Gastrocnemius medialis (tissue), 4 donors: ENCODE measurements at regions not wholly inside any gene's neighbourhood (a gene's known extent, or its start where the extent isn't known, plus 50 kb on each side); places are given as distances from the start of the nearest gene placed in this dataset.

Experiments used
- ATAC-seq, 2 donors: fragments of 150-250 bp; one replicate each; pipeline ENCODE4 v1.9.1; 2016
- DNase-seq, 2 donors: peaks; one replicate each; pipeline ENCODE4 v3.0.0-alpha.2; 2019
- H3K27ac ChIP-seq, 4 donors: fragments of 200-600 bp; sonication (generic); 1 replicate in 1 of 4; 2 replicates in 3 of 4; pipeline ENCODE4 v1.5.1; 2016 to 2018; ENCODE audit warnings: mild to moderate bottlenecking in 2 of 4, moderate library complexity in 1 of 4
- H3K27me3 ChIP-seq, 3 donors: fragments of 200-600 bp; sonication (generic) in 2 of 3; 1 replicate in 1 of 3; 2 replicates in 2 of 3; pipeline versions ENCODE4 v1.5.1 to v1.6.0; 2016 to 2019; ENCODE audit warnings: mild to moderate bottlenecking in 1 of 3, moderate library complexity in 1 of 3
- H3K36me3 ChIP-seq, 2 donors: fragments of 200-600 bp; sonication (generic) in 1 of 2; one replicate each; pipeline ENCODE4 v1.5.1; 2017 to 2018
- H3K4me1 ChIP-seq, 2 donors: fragments of 200-600 bp; sonication (generic) in 1 of 2; one replicate each; pipeline ENCODE4 v1.5.1; 2016 to 2017; ENCODE audit warnings: mild to moderate bottlenecking in 2 of 2
- H3K4me3 ChIP-seq, 4 donors: fragments of 200-600 bp; sonication (generic) in 3 of 4; 1 replicate in 1 of 4; 2 replicates in 3 of 4; pipeline ENCODE4 v1.5.1; 2016 to 2019; ENCODE audit warnings: mild to moderate bottlenecking in 2 of 4
- H3K9me3 ChIP-seq, 3 donors: fragments of 200-600 bp; sonication (generic) in 2 of 3; 1 replicate in 1 of 3; 2 replicates in 2 of 3; pipeline ENCODE4 v1.5.1; 2016 to 2019
- POLR2A ChIP-seq, 2 donors: fragments of 450-650 bp; IDR thresholded peaks; one replicate each; pipeline ENCODE4 v1.6.1; 2017; ENCODE audit warnings: antibody characterized with exemption in 2 of 2, mild to moderate bottlenecking in 2 of 2, moderate library complexity in 2 of 2
- in situ Hi-C, 4 donors: fragments of 200-750 bp; cut with MboI; loops; one replicate each; pipeline versions ENCODE4 v1.15.0 to v1.8.0; 2017; ENCODE audit warnings: low sequenced_read_pairs in 4 of 4
- intact Hi-C: fragments of 100-400 bp; cut with DNase I; formaldehyde crosslinking; loops from one replicate; pipeline ENCODE4 v1.15.1; 2023; ENCODE audit warnings: low total_unique reads
- TF ChIP-seq, protein P1 (sequence below), 5 experiments: fragments of 450-650 bp in 3 of 5; fragments of 200-600 bp in 2 of 5; sonication (generic) in 2 of 5; IDR thresholded peaks in 4 of 5; conservative IDR thresholded peaks in 1 of 5; 1 replicate in 4 of 5; 2 replicates in 1 of 5; pipeline ENCODE4 v1.5.1; 2016 to 2019; ENCODE audit warnings: antibody characterized with exemption in 5 of 5, mild to moderate bottlenecking in 3 of 5, moderate library complexity in 3 of 5

GRCh38 chrX:36501169-36501702 lies 506.9 kb upstream of the FAM47C start:
- Histone ChIP-seq H3K27me3 (no peaks in the 10 kb centered on the region), H3K9me3 (peaks cover 0 to 3% (median 0%) of the 10 kb centered on the region in 3 donors), H3K4me3 (no peak overlapping the region), H3K27ac (no peak overlapping the region), H3K36me3 (no peaks in the 10 kb centered on the region), H3K4me1 (no peaks in the 10 kb centered on the region)
- intact Hi-C loops (no loop called here), in situ Hi-C loops (no loop called here)
- DNase-seq, result no peak
- TF ChIP-seq, protein P1, sequence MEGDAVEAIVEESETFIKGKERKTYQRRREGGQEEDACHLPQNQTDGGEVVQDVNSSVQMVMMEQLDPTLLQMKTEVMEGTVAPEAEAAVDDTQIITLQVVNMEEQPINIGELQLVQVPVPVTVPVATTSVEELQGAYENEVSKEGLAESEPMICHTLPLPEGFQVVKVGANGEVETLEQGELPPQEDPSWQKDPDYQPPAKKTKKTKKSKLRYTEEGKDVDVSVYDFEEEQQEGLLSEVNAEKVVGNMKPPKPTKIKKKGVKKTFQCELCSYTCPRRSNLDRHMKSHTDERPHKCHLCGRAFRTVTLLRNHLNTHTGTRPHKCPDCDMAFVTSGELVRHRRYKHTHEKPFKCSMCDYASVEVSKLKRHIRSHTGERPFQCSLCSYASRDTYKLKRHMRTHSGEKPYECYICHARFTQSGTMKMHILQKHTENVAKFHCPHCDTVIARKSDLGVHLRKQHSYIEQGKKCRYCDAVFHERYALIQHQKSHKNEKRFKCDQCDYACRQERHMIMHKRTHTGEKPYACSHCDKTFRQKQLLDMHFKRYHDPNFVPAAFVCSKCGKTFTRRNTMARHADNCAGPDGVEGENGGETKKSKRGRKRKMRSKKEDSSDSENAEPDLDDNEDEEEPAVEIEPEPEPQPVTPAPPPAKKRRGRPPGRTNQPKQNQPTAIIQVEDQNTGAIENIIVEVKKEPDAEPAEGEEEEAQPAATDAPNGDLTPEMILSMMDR (IDR thresholded peaks at IDR 0.05 in 4 of 5, conservative IDR thresholded peaks at IDR 0.05 in 1 of 5), result no peak
- no peak for TF ChIP-seq POLR2A (IDR thresholded peaks at IDR 0.05)
- ATAC-seq, result no peak

GRCh38 chrX:36504625-36505024 lies 503.5 kb upstream of the FAM47C start:
- DNase-seq, result no peak
- TF ChIP-seq, protein P1 (IDR thresholded peaks at IDR 0.05 in 4 of 5, conservative IDR thresholded peaks at IDR 0.05 in 1 of 5), result no peak
- TF ChIP-seq POLR2A (IDR thresholded peaks at IDR 0.05), result no peak
- Histone ChIP-seq H3K9me3 (peaks cover 0 to 6% (median 0%) of the 10 kb centered on the region in 3 donors), H3K27ac (no peak overlapping the region), H3K4me1 (no peaks in the 10 kb centered on the region), H3K36me3 (no peaks in the 10 kb centered on the region), H3K27me3 (no peaks in the 10 kb centered on the region), H3K4me3 (no peak overlapping the region)
- ATAC-seq, result no peak
- in situ Hi-C loops (no loop called here), intact Hi-C loops (no loop called here)

GRCh38 chrX:36508042-36508441 lies 500.1 kb upstream of the FAM47C start:
- intact Hi-C loops (no loop called here), in situ Hi-C loops (no loop called here)
- H3K27ac ChIP-seq, result no peak overlapping the region
- ATAC-seq (no peak), DNase-seq (no peak)
- TF ChIP-seq, protein P1 (IDR thresholded peaks at IDR 0.05 in 4 of 5, conservative IDR thresholded peaks at IDR 0.05 in 1 of 5), result no peak
- TF ChIP-seq POLR2A (IDR thresholded peaks at IDR 0.05), result no peak
- no peak overlapping the region for H3K4me3 ChIP-seq
- H3K9me3 ChIP-seq, result peaks cover 0 to 6% (median 0%) of the 10 kb centered on the region in 3 donors
- no peaks in the 10 kb centered on the region for H3K36me3 ChIP-seq
- no peaks in the 10 kb centered on the region for H3K27me3 ChIP-seq
- no peaks in the 10 kb centered on the region for H3K4me1 ChIP-seq

DNA sequence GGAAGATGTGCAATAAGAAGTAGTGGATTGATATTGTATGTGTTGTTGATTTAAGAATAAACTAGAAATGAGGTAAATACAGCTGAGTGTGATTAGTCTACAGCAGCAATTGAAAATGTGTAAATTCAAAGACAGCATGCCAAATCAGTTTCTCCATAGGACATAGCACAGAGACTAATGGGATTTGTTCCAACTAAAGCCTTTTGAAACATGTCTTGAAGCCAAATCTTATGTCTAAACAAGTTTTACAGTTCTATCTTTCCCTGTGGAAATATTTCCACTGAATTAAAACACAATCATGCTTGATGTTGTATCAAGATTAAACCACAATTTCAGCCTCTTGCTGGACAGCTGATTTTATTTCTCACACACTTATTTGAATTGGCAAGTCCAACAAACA lies 497.4 kb upstream of the FAM47C start:
- no peak for TF ChIP-seq POLR2A (IDR thresholded peaks at IDR 0.05)
- TF ChIP-seq, protein P1 (IDR thresholded peaks at IDR 0.05 in 4 of 5, conservative IDR thresholded peaks at IDR 0.05 in 1 of 5), result no peak
- intact Hi-C loops, result no loop called here
- in situ Hi-C loops, result no loop called here
- no peak overlapping the region for H3K4me3 ChIP-seq
- no peaks in the 10 kb centered on the region for H3K27me3 ChIP-seq
- no peaks in the 10 kb centered on the region for H3K4me1 ChIP-seq
- H3K36me3 ChIP-seq, result no peaks in the 10 kb centered on the region
- no peak overlapping the region for H3K27ac ChIP-seq
- no peak for ATAC-seq
- no peak for DNase-seq
- peaks cover 0 to 10% (median 0%) of the 10 kb centered on the region in 3 donors for H3K9me3 ChIP-seq

DNA sequence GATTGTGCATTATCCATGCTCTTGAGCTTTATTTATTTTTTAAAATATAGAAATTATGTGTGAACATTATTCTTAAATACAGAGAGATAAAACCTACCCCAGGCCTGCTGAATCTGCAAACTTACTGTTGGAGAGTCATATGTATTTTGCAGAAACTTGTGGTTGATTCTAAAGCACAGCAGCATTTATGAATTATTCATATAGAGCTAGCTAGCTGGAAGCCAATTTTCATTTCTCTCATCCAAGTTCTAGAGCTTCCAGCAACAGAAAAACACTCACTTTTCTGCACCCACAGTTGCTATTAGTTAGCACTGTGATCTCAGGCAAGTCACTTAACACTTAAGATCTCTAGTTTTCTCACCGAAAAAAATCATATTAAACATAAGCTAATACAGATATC lies 479.5 kb upstream of the FAM47C start:
- intact Hi-C loops, result no loop called here
- H3K4me1 ChIP-seq, result no peaks in the 10 kb centered on the region
- no peak for TF ChIP-seq POLR2A (IDR thresholded peaks at IDR 0.05)
- TF ChIP-seq, protein P1 (IDR thresholded peaks at IDR 0.05 in 4 of 5, conservative IDR thresholded peaks at IDR 0.05 in 1 of 5), result no peak
- in situ Hi-C loops, result no loop called here
- no peak overlapping the region for H3K4me3 ChIP-seq
- ATAC-seq (no peak), DNase-seq (no peak)
- no peaks in the 10 kb centered on the region for H3K9me3 ChIP-seq
- no peaks in the 10 kb centered on the region for H3K36me3 ChIP-seq
- no peak overlapping the region for H3K27ac ChIP-seq
- no peaks in the 10 kb centered on the region for H3K27me3 ChIP-seq
